ENCODE measurements at regions not wholly inside any gene's neighbourhood (a gene's known extent, or its start where the extent isn't known, plus 50 kb on each side); places are given as distances from the start of the nearest gene placed in this dataset.

DNA sequence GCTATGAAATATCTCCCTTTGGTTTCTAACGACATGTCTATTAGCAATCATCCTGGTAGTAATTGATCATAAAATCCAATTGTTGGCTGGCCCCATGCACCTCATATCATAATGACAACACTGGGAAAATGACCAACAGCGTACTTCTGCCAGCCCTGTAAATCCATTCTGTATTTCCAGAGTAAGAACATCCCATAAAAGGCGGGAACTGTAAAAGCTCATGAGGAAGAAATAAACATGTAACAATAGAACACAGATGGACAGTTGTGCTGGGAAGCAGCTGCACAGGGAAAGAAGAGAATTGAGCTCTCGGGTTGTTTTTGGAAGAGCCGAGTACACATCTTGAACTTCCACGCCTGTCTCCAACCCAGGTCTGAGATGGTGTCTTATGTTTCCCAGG, 218.7 kb downstream of the CMPK2 start:
- no peak for DNase-seq

DNA sequence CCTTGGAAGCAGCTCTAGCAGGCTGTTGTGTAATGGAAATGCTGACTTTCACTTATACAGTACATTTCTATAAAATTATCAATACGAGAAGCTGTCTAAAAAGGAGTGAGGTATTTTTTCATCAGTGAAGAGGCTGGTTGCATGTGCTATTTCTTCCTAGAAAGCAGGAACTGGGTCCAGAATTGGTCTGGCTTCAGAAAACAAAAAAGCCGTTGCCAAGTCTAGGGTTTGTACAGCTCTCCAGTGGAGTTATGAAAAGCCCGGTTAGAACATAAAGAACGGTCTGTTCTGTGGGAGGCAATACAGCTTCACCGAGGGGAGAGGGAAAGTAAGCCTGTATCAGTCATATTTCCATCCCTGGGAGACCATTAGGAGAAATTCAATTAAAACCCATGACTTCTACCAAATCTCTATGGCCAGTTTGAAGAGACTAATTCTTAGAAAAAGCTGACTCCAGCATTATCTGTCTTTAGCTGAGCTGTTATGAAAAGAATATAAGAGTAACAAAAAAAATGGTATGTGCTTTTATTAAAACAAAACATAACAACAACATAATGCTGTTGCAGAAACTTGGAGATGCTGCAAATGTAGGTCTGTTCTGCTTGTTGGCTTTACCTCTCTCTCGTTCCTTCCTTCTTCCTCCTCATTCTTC, 217.0 kb downstream of the CMPK2 start:
- DNase-seq = no peak

DNA sequence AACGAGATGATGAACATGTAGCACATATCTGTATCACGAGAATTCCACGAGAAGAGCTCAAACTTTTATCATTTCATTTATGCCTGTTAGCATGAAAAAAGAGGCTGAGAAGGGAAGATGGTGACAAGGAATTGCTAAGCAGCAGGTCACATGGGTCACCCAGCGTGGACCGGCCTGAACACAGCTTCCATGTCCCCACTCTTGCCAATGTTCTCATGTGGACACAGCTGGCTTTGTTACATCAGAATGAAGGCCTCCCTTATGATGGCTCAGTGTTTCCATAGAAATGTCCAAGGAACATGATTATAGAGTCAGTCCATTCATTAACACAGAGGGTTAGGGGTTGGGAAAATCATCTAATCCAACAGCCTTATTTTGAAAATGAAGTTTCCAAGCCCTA, 215.4 kb downstream of the CMPK2 start:
- DNase-seq = no peak

DNA sequence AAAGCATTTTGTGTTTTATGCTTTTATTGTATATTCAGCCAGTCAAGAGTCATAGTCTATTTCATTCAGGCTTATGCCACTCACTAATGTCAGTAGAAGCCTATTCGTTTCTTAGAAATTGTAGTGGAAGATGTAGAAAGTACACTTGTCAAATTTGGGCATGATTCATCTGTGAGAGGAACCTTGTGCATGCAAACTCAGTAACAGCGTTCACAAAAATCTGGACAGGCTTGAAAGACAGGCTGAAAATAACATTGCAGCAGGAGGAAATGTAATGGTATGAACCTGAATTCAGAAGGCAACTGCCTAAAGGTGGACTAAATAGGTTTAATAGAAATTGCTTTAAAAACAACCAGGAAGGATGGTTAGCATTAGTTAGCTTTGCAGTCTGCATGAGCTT, 213.5 kb downstream of the CMPK2 start:
- DNase-seq = no peak

DNA sequence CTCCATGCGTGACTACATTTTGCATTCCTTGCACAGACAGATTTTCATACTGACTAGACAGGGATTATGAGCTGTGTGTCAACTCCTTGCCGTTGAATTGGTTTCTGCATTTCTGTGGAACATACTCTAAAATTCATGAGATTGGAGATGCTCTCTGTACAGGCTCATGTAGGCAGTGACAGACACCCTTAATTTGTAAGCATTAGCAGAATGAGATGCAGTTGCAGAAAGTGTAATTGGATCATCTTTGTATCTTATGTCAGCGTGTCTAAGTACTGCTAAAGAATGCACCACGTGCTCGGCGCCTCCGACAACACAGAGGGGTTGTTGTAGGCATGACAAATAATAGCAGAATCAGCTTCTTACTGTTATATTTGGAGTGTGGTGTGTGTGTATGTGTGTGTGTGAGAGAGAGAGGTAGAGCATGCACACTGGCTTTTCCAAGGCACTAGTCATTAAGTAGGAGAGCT, 212.4 kb downstream of the CMPK2 start:
- DNase-seq = no peak

DNA sequence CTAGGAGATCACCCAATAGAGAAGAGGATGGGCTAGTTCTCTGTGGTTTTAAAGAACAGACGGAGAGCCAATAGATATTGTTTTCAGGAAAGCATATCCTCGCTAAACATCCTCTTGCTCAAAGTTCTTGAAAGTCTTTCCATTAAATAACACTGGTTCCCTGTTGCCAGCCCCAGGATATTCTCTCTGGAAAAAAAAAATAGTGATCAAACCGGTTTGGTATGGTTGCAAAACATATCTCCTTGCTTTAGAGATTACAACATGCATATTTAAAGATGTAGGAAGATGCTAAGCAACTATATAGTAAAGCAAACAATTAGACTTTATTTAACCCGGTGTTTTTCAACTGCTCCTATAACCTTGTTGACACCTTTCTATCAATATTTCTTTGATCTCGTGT, 211.4 kb downstream of the CMPK2 start:
- DNase-seq = no peak

DNA sequence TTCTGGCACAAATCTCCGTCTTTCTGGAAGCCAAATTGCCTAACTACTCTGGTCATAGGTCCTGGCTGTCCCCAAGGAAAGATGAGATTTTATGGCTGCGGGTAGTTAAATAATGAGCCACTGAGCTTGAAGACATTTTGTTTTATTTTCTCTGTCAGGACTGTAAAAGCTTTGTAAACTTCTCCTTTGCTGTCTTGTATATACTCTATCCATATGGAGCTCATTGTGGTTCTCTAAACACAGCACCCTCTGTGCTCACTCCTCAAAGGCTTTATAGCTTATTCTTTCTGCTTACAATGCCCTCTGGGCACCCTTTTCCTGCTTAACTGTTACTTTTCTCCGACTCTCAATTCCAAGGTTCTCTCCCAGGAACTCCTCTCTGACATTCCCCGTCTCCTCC, 209.1 kb downstream of the CMPK2 start:
- DNase-seq = no peak

DNA sequence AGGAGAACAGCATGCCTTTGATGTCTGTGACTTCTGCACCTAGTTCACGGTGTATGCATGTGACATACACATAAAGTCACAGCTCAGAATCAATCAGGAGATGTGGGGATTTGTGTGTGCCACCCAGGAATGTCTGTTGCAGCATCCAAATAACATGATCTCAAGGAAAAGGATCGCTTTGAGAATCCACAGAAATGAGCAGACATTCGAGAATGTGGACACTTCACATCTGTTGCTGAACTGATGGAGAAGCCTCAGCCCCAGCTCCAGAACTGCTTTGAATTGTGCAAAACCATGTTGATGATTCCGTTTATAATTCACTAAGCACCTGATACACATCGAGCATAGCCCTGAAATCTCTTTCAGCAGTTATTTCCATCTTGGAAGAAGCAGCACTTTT, 208.6 kb downstream of the CMPK2 start:
- DNase-seq = no peak

DNA sequence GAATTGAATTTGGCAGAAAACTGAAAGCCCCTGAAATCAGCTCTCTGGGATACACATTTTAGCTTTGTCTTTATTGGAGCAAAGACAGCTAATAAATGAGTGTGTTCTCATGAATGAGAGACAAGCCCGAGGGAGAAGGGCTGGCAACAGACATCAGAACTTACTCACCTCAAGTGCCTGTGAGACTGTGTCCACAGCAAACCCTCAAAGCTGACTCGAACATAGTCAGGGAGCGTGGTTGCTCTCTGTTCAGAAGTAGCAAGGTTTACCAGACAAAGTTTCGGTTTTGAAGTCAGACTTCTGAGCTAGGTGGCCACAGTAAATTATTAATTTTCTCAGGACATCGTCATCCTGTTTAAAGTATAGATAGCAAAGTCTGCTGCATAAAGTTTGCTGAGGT, 207.9 kb downstream of the CMPK2 start:
- no peak for DNase-seq

DNA sequence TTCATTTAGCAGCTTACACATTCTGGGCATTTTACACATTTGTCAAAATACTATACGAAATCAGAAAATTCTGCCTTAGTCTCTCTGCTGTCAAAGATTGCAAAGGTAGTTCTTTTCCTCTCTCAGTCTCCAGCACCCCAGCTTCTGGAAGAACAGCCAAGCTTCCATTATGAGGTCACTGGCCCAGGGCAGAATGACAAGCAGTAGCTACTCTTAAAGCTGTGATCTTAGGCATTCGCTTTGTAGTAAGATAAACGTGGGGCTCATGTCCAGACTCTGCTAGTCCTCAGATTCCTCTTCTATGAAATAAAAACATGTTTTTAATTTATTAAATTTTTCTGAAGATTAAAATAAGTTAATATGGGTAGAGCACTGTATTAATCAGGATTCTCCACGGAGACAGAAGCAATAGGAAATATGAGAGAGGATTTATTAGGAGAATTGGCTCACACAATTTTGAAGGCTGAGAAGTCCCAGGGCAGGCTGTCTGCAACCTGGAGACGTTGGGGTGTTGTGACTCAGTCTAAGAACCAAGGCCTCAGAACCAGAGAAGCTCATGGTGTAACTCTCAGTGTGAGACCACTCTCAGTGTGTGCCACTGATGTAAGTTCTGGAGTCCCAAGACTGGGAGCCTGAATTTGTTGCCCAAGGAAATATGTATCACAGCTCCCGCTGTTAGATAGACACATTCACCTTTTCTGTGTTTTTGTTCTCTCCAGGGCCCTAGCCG, 201.2 kb downstream of the CMPK2 start:
- DNase-seq = no peak

DNA sequence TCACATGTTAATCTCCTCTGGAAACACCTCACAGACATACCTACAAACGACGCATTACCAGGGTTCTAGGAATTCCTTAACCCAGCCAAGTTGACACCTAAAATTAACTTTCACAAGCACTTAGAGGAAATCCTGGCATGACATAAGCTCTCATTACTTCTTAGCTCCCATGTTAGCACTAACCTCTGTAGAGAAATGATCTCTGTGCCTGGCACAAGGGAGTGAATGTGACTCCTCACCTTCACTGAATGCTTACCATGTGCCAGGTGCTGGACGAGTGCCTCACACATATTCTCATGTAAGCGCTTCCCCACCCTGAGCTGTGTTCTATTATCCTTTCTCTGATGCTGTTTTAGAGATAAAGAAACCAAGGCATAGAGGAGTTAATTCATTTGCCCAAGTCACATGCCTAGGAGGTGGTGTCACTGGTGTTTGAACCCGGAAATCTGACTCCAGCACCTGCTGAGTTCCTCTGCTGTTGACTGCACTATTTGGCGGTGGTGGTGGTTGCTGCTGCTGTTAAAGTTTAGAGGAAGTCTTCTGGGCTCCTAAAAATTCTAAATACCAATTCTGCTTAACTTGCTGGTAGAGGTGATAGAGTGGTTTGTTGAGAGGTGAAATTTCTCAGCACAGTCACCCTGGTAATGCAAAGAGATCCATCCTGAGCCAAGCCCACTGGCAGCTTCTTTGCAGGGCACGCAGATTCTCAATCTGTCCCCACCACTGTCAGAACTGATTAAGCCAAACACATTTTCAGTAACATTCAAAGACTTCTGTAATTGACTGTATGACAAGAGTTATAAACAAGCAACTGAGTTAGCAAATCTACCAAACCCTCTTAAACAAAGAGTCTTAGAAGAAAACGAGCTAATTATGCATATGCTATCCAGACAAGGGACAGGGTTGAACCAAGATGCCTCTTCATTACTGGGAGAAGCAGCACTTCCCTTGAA, 200.3 kb downstream of the CMPK2 start:
- no peak for DNase-seq

DNA sequence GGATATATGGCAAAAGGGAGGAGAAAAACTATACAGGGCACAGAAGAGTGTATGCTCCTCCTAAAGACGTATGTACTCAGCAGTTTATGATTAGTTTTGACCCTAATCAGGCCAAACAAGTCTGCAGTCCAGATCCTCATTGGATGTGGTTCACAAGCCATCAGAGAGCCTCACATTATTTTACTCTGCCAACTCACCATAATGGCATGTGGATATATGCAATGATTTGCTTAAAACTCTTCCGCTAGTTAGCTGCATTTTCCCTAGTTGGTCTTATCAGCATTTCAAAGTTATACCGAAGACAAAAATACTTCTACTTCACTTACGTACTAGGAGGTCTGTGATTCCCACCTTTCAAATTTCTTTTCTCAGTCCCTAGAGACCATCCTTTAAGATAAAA, 198.4 kb downstream of the CMPK2 start:
- DNase-seq = no peak

DNA sequence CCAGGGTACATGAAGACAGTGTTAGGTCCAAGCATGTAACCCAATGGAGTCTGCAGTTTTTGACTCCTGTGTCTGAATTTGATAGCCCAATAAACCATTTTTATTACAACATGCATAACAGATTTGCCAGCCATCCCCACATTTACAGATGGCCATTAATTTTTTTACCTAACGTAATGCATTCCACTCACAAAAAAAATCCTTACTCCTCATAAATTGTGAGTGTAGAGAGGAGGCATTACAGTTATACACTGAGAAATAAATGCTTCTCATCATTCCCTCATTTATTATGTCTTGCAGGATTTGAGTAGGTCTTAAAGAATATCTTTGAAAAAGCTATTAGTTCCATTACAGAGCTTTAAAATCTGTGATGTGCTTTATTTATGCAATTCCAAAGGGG, 193.8 kb downstream of the CMPK2 start:
- no peak for DNase-seq

DNA sequence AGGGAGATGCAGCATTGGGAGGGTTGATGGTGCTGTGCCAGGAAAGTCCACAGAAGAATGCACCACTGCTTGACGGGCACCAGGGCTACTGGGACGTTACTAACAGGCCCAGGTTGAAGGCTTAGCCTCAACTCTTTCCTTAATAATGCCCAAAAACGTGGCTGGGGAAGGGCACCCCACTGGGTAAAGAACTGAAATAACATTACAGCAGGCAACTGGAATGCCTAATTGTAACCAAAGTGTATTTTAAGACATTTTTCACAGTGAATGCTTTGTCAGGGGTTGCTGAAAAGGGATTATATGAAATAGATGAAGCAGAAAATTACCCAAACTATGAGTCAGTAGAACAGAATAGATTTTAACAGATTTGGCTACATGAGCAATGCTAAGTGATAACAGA, 191.3 kb downstream of the CMPK2 start:
- no peak for DNase-seq

DNA sequence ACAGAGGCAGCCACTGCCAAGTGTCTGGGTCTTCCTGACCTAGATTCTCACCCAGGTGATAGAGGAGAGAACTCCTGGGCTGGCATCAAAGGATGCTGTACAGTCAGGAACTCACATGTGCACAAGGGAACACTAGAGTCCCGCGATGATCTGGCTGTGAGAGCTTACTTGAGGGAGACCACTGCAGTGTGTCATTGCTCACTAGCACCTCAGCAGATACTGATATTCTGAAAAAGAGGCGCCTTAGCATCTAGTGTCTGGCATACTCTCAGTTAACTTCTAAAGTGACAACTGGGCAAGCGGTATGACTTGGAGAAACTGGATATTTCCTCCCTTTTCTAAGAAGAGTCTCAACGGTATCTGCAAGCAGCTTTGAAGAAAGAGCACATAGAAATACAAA, 189.9 kb downstream of the CMPK2 start:
- no peak for DNase-seq

DNA sequence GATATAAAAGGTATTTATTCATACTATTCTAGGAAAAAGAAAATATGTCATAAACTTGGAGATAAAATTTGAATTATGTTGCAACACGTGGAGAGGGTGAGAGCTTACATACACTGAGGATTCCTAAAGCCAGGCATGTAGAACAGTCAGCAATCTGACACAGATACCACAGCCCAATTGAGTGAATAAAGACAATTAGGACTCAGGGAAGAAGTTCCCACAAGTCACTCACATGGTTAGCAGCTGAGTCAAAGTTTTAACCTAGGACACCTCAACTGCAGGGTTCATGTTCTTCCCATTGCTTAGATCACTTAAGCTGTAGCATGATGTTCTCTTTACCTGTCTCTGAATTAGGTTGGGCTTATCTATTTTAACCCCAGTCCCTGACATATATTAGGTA, 189.5 kb downstream of the CMPK2 start:
- no peak for DNase-seq

DNA sequence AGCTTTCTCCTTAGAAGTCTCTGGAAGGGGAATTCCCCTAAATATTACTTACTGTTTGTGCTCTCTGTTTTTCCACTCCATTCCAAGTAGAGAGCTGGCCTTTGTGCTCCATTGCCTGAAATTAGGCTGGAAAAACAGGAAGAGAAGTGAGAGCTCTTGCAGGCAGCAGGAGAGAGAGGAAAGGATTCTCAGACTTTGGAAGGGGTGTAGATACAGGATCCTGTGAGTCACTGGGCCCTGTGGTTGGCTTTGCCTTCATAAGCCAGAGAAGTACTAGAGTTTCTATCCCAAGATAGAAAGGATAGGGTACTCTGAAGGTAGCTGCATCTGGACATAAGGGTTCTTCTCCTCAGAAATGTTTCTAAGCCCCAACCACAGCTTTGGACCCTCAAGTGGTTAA, 188.9 kb downstream of the CMPK2 start:
- DNase-seq = no peak

DNA sequence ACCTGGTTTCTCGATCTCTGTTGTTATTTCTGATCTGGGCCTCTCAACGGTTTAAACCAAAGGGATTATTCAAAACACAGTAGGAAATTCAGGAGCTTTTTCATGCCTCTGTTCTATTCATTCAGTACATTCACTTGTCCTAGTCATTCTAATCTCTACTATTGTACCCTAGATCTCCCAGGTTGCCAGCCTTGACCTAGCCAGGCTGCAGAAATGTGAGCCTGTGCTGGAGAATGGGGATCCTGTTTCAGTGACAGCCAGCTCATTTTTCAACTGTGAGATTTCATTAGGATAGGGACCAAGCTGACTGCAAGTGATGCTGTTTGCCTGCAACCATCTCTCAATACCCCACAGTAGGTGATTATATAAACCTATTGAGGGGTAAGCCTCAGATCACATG, 186.2 kb downstream of the CMPK2 start:
- no peak for DNase-seq

DNA sequence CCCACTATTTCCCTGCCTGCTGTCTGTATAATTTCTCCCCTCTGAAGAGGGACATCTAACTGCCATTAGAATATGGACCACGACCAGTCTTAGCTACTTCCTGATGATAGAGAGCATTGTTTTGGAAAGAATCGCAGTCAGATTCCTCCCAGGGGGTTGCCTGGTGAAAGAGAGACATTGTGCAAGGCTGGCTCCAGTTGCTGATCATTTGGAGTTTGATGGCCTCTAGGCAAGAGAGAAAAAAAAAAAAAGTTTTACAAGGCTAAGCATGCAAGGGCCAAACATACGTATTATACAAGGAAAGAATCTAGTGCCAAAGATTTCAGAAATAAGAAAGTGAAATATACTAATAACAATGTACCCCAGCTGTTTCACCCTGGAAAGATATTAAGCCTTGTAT, 182.2 kb downstream of the CMPK2 start:
- DNase-seq = no peak

DNA sequence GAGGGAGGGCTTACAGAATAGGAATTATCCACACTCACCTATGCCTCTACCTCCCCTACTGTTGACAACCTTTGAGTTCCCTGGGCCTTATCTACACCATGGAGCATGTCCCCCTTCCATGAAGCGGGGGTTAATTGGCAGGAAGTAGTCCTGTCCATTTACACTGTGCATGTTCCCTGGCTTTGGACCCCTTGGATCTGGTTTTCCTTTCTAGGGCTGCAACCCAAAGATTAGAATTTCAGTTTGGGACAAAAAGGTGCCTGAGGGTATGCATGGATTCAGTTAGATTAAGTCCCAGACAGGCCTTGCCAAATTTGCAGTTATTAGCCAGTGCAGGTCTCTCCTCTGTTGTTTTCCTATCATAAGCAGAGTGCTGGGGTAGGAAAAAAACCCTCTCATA, 180.3 kb downstream of the CMPK2 start:
- DNase-seq = no peak

DNA sequence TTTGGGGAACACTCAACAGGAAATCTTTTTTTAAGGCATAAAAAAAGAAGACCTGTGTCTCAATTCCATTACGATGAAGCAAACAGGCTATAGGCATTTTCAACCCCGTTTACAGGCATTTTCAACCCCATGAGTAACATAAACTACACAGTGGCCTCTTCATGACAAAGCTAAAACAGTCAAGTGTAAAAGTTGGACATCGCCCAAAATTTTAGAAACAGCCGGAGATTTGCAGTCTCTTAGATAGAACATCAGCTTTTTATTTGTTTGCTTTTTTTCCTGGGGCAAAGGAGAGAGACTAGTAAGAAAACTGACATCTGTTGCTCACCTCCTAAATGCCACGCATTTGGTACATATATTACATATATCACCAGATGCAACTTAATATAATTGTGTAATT, 173.7 kb downstream of the CMPK2 start:
- DNase-seq = no peak

DNA sequence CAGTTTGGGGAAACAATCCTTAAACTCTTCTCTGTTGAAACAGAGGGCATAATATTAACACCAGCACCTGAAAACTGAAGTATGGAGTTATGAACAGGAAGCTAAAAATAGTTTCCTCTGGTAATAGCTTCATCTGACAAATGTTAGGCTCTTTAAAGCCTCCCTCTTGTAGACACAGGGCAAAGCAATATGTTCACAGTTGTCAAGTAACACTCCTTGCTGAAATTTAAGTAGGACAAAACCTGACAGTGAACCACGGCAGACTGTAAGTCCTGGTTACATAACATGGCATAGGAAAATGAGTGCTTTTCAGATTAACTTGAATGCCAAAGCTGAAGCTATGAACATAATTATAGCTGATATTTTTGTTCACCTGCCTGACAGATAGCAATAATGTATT, 172.9 kb downstream of the CMPK2 start:
- no peak for DNase-seq

DNA sequence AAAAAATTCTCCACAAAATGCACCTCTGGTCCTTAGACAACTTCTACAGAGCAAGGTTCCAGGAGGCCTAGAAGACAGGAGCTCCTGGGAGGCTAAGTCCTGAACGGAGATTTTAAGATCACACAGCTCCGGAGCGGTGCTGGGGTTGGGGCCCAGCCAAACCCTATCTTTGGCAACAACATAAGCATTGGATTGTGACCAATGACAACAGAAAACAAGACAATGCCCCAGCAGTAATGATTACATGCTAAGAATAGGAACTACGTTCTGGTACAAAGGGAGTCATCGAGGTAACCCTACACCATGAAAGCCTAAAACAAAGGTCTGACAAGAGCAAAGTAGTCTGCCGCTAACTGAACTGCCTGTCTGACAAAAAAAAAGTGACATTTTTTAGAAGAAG, 171.2 kb downstream of the CMPK2 start:
- no peak for DNase-seq

DNA sequence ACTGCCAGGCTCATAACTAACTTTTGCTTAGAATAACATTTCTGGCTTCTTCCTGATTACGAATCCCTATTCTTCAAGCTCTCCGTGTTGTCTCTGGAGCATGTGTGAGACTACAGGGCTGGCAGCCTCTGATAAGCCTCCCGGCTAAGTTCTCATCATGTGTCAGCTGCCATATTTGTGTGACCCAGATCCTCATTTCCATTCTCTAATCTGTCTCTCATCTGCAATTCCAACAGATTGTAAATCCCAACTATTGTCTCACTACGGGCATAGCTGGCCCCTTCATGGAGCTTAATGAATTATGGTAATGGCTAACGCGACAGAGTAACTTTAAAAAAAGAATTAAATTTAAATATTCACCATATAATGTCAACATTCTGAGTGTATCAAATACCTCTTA, 165.4 kb downstream of the CMPK2 start:
- no peak for DNase-seq
